ENCODE measurements at regions not wholly inside any gene's neighbourhood (a gene's known extent, or its start where the extent isn't known, plus 50 kb on each side); places are given as distances from the start of the nearest gene placed in this dataset.
A peak's percentile ranks its signal among the peaks of the same experiment; 100 is the strongest.

GRCh38 chr9:86547571-86547970 is 193.4 kb upstream of the TUT7 start:
- H4K20me1 ChIP-seq (ENCODE audit: control insufficient read depth, extremely low read depth, insufficient read depth, low read length) = no peaks in the 10 kb centered on the region
- H3K79me2 ChIP-seq (ENCODE audit: control insufficient read depth, insufficient read depth, low read length) = no peaks in the 10 kb centered on the region
- no peak overlapping the region for H3K4me2 ChIP-seq (ENCODE audit: extremely low read depth, insufficient read depth, low read length)
- H3K9me3 ChIP-seq (ENCODE audit: control insufficient read depth, insufficient read depth, low read depth, low read length) = no peaks in the 10 kb centered on the region
- H3K27me3 ChIP-seq (ENCODE audit: control insufficient read depth, insufficient read depth, low read length) = no peaks in the 10 kb centered on the region
- H2AFZ ChIP-seq (ENCODE audit: low read length) = no peak overlapping the region
- no peak for DNase-seq (ENCODE audit: low read depth in 2 of 2)
- H3K27ac ChIP-seq (ENCODE audit: insufficient read depth, low read length) = no peak overlapping the region
- H3K4me1 ChIP-seq (ENCODE audit: control insufficient read depth, extremely low read depth, insufficient read depth, low read length) = no peaks in the 10 kb centered on the region
- TF ChIP-seq EZH2 (IDR thresholded peaks at IDR 0.05; ENCODE audit: low read length, missing control alignments) = no peak
- TF ChIP-seq, protein P1, sequence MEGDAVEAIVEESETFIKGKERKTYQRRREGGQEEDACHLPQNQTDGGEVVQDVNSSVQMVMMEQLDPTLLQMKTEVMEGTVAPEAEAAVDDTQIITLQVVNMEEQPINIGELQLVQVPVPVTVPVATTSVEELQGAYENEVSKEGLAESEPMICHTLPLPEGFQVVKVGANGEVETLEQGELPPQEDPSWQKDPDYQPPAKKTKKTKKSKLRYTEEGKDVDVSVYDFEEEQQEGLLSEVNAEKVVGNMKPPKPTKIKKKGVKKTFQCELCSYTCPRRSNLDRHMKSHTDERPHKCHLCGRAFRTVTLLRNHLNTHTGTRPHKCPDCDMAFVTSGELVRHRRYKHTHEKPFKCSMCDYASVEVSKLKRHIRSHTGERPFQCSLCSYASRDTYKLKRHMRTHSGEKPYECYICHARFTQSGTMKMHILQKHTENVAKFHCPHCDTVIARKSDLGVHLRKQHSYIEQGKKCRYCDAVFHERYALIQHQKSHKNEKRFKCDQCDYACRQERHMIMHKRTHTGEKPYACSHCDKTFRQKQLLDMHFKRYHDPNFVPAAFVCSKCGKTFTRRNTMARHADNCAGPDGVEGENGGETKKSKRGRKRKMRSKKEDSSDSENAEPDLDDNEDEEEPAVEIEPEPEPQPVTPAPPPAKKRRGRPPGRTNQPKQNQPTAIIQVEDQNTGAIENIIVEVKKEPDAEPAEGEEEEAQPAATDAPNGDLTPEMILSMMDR (conservative IDR thresholded peaks at IDR 0.05 in 1 of 2, IDR thresholded peaks at IDR 0.05 in 1 of 2; ENCODE audit: low read depth in 1 of 2, low read length in 2 of 2) = no peak
- H3K36me3 ChIP-seq (ENCODE audit: control insufficient read depth, insufficient read depth, low read length) = no peaks in the 10 kb centered on the region
- H3K4me3 ChIP-seq (replicated peaks in 1 of 4; ENCODE audit: control extremely low read depth in 1 of 4, insufficient read depth in 1 of 4, low read depth in 3 of 4, low read length in 4 of 4) = no peak overlapping the region
- no peak overlapping the region for H3K9ac ChIP-seq (ENCODE audit: insufficient read depth, low read length)

- no peaks in the 10 kb centered on the region for H3K79me2 ChIP-seq (ENCODE audit: control insufficient read depth, insufficient read depth, low read length)
- H3K4me1 ChIP-seq (ENCODE audit: control insufficient read depth, extremely low read depth, insufficient read depth, low read length) = no peaks in the 10 kb centered on the region
- peak; percentile 11 to 17 for DNase-seq (ENCODE audit: low read depth in 2 of 2)
- TF ChIP-seq, protein P1 (conservative IDR thresholded peaks at IDR 0.05 in 1 of 2, IDR thresholded peaks at IDR 0.05 in 1 of 2; ENCODE audit: low read depth in 1 of 2, low read length in 2 of 2) = no peak
- TF ChIP-seq EZH2 (IDR thresholded peaks at IDR 0.05; ENCODE audit: low read length, missing control alignments) = no peak
- no peak overlapping the region for H3K27ac ChIP-seq (ENCODE audit: insufficient read depth, low read length)
- H3K9me3 ChIP-seq (ENCODE audit: control insufficient read depth, insufficient read depth, low read depth, low read length) = no peaks in the 10 kb centered on the region
- H4K20me1 ChIP-seq (ENCODE audit: control insufficient read depth, extremely low read depth, insufficient read depth, low read length) = no peaks in the 10 kb centered on the region
- H3K4me3 ChIP-seq (replicated peaks in 1 of 4; ENCODE audit: control extremely low read depth in 1 of 4, insufficient read depth in 1 of 4, low read depth in 3 of 4, low read length in 4 of 4) = no peak overlapping the region
- H3K4me2 ChIP-seq (ENCODE audit: extremely low read depth, insufficient read depth, low read length) = no peak overlapping the region
- H3K9ac ChIP-seq (ENCODE audit: insufficient read depth, low read length) = no peak overlapping the region
- no peak overlapping the region for H2AFZ ChIP-seq (ENCODE audit: low read length)
- H3K27me3 ChIP-seq (ENCODE audit: control insufficient read depth, insufficient read depth, low read length) = no peaks in the 10 kb centered on the region
- H3K36me3 ChIP-seq (ENCODE audit: control insufficient read depth, insufficient read depth, low read length) = no peaks in the 10 kb centered on the region
Measured at GRCh38 chr9:86546712-86547111, 192.5 kb upstream of the TUT7 start.

DNA sequence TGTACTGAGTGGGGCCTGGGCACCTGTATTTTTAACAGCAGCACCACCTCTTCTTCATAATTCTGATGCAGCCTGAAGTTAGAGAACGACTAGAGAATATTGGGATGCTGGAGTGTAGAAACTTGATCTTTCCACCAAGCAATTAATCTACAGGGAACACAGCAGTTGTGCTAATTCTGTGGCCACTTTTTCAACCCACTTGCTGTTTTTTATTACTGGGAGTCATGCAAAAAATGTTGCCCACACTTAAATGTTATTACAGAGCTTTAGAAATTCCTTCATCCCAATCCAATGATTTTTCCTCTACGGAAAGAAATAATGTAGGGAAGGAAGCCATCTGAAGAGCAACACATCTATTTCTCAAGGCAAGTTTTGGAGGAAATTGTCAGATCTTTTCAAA is 190.9 kb upstream of the TUT7 start:
- Histone ChIP-seq H3K4me2 (ENCODE audit: extremely low read depth, insufficient read depth, low read length) (no peak overlapping the region), H3K36me3 (ENCODE audit: control insufficient read depth, insufficient read depth, low read length) (no peaks in the 10 kb centered on the region), H4K20me1 (ENCODE audit: control insufficient read depth, extremely low read depth, insufficient read depth, low read length) (no peaks in the 10 kb centered on the region), H2AFZ (ENCODE audit: low read length) (no peak overlapping the region), H3K9me3 (ENCODE audit: control insufficient read depth, insufficient read depth, low read depth, low read length) (no peaks in the 10 kb centered on the region), H3K9ac (ENCODE audit: insufficient read depth, low read length) (no peak overlapping the region), H3K27ac (ENCODE audit: insufficient read depth, low read length) (no peak overlapping the region), H3K79me2 (ENCODE audit: control insufficient read depth, insufficient read depth, low read length) (no peaks in the 10 kb centered on the region), H3K27me3 (ENCODE audit: control insufficient read depth, insufficient read depth, low read length) (no peaks in the 10 kb centered on the region), H3K4me3 (replicated peaks in 1 of 4; ENCODE audit: control extremely low read depth in 1 of 4, insufficient read depth in 1 of 4, low read depth in 3 of 4, low read length in 4 of 4) (no peak overlapping the region), H3K4me1 (ENCODE audit: control insufficient read depth, extremely low read depth, insufficient read depth, low read length) (no peaks in the 10 kb centered on the region)
- no peak for TF ChIP-seq EZH2 (IDR thresholded peaks at IDR 0.05; ENCODE audit: low read length, missing control alignments)
- TF ChIP-seq, protein P1 (conservative IDR thresholded peaks at IDR 0.05 in 1 of 2, IDR thresholded peaks at IDR 0.05 in 1 of 2; ENCODE audit: low read depth in 1 of 2, low read length in 2 of 2) = no peak
- peak in 1 of 2 donors; percentile 10 for DNase-seq (ENCODE audit: low read depth in 2 of 2)

Measured in fibroblast of lung (primary cell).